Activated CD4-positive, alpha-beta T cell treated with anti-CD3 and anti-CD28 coated beads, Interleukin-10, Interleukin-2, amounts not matched to agents 100 ng/mL and 50 ng/mL, durations not matched to agents 16 hours and 8 hours (primary cell): ENCODE measurements at regions not wholly inside any gene's neighbourhood (a gene's known extent, or its start where the extent isn't known, plus 50 kb on each side); places are given as distances from the start of the nearest gene placed in this dataset.
"Not testable (repeated sequence)": the region's sequence is repeated elsewhere in the genome, so short reads cannot be mapped to it uniquely, and the experiment has no call there.

Experiments used
- DNase-seq: peaks from one replicate; pipeline ENCODE4 v3.0.0-alpha.2; 2020

DNA sequence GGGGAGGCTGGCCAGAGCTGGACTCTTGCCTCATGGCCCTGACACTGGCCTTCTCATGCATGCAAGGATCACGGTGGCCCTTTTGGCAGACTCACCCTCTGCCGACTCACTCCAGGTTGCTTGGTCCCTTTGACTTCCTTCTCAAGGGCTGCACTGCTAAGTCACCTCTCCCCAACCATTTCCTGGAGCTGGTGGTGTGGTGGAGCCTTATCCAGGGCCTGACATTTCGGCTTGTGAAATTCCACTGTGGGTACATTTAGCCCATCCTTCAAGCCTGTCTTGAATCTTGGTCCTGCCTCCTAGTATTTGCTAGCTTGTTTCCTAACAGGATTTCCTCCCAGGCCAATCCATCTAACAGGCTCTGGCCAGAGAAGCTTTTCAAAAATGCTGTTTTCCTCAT is 52.6 kb upstream of the JUN start:
- no peak for DNase-seq

DNA sequence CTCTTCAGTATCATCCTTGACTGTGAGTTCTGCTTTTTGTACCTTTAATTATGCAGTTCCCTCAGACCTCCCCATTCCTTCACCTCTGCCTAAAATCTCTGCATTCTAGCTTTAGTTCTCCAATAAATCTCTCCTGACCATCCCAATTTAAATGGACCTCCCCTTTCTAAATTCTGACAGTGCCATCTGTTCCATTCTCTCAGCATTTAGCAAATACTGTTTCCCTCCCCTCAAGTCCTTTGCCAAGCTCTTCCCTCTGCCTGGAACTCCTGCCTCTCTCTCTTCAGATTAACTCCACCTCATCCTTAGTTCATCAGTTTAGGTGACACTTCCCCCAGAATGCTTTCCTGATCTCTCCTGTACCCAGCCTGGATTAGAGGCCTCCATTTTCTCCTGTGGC is 54.0 kb upstream of the JUN start:
- no peak for DNase-seq

DNA sequence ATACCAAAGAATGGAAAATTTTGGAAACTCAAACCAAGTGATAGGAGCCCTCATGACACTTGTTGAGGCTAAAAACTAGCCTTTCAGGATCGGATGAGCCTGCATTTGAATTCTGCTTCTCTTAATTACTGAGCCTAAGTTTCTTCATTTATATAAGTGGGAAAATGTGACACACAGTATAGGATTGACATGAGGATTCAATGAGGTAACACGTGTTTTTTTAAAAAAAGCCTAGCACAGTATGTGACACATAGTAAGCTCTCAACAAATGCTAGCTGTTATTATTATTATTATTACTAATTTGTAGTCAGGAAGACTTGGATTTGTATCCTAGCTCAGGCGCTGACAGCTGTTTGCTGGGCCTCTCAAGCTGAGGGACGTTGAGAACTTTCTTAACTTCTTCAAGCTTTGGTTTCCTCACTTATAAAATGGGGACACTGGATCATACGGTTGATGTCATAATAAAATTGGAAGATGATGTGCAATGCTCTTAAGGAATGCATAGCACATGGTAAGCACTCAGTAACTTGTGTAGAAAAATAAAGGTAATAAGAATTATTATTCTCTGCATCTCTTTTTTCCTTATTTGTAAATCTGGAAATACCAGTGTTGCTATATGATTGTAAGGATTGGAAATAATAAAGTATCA is 55.4 kb upstream of the JUN start:
- DNase-seq, result no peak

DNA sequence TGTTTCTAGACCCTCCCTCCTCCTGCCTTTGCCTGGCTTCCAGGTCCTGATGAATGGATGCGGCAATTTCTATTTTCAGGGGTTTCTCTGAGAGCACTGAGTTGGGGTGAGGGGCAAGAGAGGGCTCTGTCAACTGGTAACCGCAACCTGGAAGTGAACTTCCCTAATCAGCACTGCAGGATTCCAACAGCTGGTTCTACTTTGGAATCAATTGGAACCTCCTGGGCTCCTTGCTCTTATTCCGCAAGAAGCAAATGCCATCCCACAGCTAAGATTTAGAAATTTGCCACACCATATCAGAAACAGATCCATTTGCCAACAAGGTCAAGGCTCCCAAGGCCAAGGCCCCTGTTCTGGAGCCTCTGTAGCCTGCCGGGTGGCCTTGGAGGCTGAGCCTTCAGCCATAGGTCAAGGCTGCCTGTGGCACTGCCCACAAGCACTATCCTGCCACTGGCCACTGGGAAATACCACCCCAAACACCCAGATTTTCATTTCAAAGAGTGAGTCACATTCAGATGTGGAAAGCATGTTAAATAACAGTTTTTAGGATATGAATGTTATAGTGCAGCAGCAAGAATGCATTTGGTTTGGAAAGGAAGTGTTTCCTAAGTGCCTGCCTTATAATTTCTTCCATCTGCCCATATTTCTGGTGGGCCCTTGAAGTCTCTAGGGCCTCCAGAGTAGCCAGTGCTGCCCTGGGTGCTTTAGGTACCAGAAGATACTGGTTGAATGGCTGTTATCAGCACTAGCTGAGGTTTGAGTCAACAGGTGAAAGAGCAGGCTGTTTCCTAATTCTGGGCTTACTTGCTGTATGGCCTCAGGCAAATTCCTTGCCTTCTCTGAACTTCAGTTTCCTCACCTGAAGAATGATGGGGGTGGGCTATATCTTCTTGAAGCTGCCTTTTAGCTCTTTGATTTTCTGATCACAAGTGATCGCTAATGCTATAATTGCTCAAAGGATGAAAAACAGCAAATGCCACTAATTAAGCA is 56.3 kb upstream of the JUN start:
- no peak for DNase-seq

DNA sequence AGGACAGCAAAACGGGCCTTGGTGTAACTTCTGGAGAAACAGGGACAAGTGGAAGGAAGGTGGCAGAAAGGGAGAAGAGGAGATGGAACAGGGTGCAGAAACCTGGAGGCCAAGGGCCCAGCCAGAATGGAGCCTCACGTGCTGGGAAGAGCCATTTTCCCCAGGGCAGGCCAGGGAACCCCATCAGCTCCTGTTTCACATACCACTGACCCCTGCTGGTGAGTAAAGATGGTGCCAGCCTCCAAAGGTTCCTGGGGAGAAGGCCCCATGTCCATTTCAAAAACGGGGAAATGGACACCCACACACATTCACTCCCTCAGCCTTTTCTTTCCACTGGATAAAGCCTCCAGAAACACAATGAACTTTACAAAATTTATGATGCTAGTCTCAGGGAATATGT is 57.6 kb upstream of the JUN start:
- DNase-seq, result no peak

DNA sequence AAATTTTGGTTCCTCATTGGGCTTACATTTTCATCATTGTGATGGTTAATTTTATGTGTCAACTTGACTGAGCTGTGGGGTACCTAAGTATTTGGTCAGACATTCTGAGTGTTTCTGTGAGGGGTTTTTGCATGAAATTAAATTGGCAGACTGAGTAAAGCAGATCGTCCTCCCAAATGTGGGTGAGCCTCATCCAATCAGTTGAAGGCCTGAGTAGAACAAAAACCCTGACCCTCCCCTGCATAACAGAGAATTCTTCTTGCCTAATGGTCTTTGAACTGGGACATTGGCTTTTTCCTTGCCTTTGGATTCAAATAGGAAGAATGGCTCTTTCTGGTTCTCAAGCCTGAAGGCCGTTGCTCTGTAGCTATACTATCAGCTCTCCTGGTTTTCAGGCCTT is 59.1 kb upstream of the JUN start:
- DNase-seq, result no peak

DNA sequence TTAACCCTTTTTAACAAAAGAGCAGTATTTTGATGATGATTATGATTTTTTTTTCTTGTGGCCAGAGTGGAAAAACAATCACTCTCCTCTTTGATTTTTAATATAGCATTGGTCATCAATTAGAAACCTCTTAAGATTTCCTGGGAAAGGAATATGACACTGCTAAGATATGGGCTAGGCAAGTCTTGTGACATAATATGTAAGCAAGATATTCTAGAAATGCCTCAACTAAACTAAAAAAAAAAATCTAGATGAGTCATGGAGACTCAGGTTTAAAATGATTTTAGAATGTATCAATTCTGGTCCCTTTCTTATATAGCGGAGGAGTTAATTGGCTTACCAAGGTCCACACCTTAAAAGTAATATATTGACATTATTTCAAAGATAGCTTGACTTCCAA is 60.3 kb upstream of the JUN start:
- DNase-seq, result no peak

DNA sequence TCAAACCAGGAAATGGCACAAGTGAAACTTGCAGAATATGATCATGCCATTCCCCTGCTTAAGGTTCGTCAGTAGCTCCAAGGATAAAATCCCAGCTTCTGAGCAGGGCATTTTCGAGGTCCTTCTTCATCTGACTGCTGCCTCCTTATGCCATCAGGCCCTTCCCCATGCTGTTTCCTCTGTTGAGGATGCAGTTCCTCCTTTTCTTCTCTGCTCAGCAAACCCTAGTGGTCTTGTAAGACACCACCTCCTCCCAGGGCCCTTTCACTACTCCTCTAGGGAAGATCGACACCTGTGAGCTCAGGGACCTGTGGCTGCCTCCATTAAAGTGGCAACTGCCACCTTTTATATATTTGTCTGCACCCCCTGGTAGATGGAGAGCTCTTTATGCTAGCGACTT is 62.1 kb upstream of the JUN start:
- no peak for DNase-seq

DNA sequence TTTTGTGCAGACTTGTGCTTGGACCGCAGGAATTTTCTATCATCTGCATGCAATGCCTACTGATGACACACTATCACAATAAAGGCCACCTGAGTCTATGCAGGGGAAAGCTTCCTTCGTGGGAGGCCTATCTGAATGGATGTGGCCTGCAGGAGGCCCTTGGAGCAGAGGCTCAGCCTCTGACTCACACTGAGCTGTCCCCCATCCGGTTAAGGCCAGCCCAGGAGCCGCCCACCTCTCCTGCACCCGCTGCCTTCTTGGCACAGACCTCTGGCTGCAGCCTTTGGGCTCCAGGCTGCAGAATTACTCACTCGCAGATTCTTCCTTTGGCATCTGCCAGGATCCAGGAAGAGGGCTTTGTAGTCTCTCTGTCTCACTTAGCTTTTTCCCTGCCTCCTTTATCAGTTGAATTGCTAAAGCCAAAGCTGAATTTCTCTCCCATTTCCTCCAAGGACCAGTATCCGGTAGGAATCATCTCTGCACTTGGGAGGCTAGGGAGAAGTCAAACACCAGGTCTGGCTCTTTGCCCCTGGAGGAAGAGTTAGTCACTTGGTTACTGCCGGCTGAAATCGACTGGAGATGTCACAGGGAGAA is 65.1 kb upstream of the JUN start:
- DNase-seq, result no peak

DNA sequence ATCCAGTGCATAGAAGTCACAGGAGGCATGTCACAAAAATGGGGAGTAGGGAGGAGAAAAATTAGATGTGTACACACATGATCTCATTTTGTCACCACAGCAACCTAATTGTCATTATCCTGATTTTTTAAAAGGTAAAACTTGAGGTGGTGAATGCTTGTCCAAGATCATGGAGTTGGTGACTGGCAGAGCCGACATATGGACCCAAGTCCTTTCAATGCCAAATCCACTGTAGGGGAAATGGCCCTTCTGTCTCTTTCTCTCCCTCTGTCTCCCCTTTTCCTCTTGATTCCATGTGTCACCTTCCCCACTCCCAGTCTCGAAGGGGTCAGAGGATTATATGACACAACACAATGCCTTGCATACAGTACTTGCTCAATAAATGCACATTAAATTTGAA is 65.7 kb upstream of the JUN start:
- DNase-seq, result no peak

DNA sequence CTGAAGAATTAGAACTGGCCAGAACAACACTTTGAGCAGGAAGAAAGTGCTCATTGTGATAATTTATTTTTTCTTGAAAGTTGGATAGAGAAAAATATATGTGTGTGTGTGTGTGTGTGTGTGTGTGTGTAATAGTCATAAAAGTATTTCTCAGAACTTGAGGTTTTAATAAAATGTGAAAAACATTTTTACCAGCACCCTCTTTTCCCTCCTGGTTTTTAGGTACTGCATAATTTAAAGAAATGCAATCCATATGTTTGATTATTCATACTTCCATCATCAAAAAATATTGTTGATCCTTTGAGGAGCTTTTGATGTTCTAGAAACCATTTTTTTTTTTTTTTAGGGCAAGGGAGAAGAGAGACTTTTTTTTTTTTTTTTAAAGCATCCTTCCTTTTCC is 66.8 kb upstream of the JUN start:
- DNase-seq, result no peak

DNA sequence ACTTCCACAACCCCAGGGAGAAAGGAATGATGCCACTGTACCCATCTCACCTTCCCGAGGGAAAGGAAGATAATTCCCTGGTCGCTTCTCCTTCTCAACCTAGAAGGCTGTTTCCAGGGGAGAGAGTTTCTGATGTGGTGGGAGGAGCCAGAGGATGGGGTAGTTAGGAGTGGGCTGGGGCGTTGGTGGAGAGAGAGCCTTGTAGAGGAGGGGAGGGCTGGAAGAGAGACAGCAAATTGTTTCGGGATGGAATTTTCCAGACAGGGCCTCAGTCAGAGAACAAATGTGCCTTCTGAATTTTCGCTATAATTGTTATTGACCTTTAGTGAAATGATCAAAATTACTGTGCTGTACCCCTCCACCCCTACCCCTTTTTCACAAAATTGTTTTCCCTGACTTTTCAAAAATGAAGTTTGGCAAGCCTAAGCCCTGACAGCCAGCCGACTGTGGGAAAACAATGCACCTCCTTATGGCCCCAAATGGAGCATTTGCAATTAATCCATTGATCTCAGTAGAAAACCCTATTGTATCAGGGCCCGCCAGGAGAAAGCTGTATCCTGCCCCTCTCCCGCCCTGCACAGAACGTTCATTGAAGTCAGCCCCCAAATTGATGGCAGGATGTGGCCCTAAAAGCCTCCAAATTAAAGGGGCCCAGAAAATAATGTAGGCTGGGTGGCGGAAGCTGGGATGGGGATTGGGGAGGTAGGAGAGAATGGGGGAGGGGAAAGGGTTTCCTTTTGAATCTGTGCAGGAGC is 69.1 kb upstream of the JUN start:
- DNase-seq, result no peak

DNA sequence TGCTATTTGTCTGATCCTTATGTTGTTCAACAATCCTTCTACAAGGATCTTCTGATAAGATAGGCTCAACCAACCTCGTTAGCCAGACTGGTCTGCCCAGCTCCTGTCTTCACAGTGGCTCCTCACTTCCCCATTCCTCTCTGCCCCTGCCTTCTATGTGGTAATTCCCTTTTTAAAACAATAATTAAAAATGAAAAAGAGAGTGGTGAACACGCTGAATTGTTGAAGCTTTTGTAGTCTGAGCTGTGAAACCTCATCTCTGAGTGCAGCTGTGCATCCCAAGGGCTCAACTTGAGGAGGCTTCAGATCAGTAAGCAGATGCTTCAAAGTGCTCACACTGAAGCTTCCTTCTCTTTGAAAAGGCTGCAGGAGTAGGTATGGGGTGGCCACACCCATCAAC is 70.7 kb upstream of the JUN start:
- no peak for DNase-seq

DNA sequence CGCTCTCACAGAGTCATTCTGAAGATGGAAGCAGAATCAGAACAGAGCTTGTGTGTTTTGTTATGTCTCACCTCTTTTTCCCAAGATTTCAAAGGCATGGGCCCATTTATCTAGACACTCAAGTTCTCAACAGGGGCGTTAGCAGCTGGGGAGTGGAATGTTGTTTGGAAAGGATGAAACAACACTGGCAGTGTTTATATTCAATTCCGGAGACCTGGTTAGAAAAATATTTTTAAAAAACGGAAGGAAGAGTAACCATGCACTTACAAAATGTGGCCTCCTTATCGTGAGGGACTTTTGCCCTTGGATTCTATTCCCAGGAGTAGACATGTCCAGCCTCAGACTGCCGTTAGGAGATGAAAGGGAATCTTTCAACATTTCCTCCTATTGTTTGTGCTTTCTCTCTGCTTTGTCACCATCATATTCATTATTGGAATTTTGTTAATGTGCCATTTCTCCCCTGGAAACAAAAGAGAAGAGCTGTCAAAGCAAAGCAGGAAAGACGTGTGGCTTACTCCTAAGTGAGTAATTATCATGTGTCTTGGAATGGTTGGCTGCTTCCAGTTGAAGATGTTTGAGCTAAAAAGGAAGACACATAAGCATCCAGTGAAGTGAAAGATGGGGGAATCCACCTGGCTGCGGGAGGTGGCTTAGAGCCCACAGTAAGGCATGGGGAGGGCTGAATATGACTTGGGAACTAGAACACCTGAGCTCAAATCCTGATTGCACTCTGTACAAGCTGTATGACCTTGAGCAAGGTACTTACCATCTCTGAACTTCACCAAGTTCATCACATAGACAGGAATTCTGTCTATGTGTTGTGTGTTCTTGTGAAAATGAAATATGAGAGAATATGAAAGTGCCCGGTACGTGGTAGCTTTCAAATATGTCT is 71.7 kb upstream of the JUN start:
- no peak for DNase-seq

DNA sequence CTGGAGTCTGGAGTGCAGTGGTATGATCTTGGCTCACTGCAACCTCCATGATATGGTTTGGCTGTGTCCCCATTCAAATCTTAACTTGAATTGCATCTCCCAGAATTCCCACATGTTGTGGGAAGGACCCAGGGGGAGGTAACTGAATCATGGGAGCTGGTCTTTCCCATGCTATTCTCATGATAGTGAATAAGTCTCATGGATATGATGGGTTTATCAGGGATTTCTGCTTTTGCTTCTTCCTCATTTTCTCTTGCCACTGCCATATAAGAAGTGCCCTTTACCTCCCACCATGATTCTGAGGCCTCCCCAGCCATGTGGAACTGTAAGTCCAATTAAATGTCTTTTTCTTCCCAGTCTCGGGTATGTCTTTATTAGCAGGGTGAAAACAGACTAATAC is 72.4 kb upstream of the JUN start:
- not testable (repeated sequence) for DNase-seq

DNA sequence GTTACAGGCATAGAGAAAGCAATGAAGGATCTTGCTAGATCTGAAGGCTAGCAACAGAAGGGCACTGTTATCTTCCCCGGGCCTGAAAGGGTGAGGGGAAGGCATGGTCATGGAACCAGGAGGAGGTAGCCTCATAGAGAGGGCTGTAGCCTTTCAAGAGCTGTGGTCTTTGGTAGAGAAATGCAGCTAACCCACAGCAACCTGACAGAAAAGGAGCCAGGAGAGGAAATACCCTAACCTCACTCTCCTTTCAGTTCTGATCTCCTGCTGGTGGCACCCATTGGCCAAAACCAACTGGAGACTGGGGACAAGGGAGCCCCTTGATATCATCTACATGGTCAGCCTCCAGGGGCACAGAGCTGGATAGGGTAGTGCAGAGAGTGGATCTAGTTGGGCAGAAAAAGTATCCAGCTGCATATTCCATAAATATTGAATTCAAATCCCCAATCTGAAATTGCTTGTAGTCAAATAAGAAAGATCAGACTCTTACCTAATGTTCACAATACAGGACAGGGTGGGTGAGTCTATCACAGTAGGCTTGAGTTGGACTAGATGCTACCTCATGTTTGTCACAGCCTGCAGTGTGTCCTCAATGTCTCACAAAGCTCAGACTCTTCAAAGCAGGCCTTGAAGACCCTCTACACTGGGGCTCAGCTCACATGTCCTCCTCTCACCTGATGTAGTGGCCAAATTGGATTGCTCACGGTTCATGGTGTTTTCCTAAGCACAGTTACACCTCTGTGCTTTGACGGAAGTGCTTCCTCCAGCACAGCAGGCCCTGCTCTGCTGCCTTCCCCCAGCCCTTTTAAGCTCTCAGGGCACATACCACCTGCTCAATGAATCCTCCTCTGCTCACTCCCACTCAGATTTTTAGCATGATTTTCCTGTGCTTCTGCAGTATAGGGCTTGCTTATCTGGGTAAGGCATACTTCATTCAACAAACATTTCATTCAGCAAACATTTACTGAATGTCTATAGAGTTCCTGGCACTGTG is 74.1 kb upstream of the JUN start:
- DNase-seq, result peak; percentile 32

DNA sequence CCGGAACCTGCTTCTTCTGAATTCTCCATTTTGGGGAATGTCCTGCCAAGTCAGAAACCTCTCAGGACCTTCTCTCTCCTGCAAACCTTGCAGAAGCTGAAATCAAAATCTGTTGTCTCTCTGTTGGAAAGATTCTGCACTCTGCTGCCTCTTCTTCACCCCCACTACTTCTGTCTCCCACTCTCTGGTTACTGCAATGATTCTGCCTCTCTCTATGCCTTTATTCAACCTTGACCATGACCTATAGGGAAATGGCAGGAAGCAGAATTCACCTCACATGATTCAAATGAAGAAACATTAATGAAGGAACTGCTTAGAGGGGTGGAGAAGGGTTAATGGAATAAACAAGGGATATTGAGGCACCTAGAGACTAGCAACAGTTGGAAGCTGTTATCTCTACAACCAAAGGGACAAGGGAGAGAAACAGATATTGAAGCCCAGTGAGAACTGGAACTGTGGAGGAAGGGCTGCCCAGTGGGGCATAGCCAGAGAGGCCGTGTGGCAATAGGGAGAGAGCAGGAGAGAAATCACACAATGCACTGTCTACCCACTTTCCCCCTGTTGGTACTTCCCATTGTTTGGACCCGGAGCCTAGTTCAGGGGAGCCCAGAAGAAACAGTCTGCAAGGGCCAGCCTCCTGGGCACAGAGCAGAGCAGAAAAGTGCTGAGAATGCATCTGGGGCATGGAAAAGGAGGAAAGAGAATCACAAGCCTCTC is 76.1 kb upstream of the JUN start:
- DNase-seq, result no peak

DNA sequence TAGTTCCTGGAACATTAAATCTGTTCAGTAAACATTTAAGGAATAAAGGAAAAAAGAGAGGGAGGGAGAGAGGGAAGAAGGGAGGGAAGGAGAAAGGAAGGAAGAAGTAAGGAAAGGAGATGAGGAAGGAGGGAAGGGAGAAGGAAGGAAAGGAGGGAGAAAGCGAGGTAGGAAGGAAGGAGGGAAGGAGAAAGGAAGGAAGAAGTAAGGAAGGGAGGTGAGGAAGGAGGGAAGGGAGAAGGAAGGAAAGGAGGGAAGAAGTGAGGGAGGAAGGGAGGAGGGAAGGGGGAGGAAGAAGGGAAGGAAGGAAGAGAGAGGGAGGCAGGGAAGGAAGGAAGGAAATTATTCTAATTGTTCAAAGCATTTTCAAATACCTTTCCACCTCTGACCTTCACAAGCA is 77.2 kb upstream of the JUN start:
- DNase-seq, result no peak

DNA sequence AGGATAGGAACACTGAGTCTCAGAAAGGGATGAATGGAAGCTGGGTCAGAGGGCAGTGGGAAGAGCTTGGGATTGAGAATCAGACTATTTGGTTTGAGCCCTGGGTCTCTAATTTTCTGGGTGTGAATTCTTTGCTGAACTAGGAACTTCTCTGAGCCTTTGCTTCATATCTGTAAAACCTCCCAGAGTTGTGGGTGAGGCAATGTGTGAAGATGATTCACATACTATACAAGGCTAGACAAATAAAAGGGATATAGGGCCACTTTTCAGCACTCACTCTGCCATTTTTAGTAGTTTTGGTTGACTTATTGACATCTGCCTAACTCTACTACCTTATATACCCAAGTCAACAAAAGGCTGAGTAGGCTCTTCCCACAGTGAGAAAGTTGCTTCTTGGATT is 77.7 kb upstream of the JUN start:
- no peak for DNase-seq

DNA sequence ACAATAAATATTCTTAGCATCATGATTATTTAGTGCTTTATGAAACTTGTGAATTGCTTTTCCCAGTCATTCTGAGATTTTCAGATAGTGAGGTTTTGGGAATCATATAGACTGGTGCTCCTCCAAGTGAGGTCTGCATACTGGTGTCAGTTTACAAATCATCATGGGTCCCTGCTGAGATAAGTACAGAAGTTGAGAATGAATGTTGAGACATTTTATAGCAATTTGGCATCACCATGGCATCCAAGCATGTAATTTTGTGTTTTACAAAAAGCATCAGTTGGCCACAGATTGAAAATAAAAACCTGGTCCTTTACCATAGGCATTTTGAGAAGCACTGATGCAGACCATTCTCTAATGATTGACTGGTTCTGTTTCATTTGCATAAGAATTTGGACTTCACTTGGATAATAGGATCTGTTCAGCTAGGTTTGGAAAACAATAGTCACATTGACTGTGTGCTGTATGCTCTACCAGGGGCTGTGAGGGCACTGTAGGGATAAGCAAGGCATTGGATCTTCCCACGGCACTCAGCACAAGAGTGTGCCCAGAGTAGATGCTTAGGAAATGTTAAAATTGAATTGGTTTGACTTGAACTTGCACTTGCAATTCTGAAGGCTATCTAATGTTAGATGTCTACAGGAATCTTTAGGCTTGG is 79.0 kb upstream of the JUN start:
- DNase-seq, result no peak
